ENCODE measurements at regions not wholly inside any gene's neighbourhood (a gene's known extent, or its start where the extent isn't known, plus 50 kb on each side); places are given as distances from the start of the nearest gene placed in this dataset.

- no peak for TF ChIP-seq CTCF (IDR thresholded peaks at IDR 0.05)
- Histone ChIP-seq H3K4me3 (no peak overlapping the region), H3K9me3 (peaks cover 0 to 17% (median 0%) of the 10 kb centered on the region in 11 donors), H3K36me3 (no peaks in the 10 kb centered on the region), H3K27me3 (peaks cover 0 to 3% (median 0%) of the 10 kb centered on the region in 7 donors), H3K27ac (no peak overlapping the region), H3K4me1 (no peaks in the 10 kb centered on the region)
- 96 to 97% methylated on average over 2 of the region's 2 CpGs for WGBS, 2 donors
- intact Hi-C loops (cut with DNase I) = no loop called here
- no peak for ATAC-seq
- no peak for DNase-seq
Measured at GRCh38 chr12:13313886-13314285, 117.4 kb downstream of the EMP1 start.

- intact Hi-C loops (cut with DNase I) = loop anchor here in 1 of 10 donors (1.0 kb wide), 1 partner anchor 28 kb away; no protein-coding TSS in a partner anchor
- peaks cover 0 to 3% (median 0%) of the 10 kb centered on the region in 7 donors for H3K27me3 ChIP-seq
- peaks cover 0 to 5% (median 0%) of the 10 kb centered on the region in 11 donors for H3K9me3 ChIP-seq
- H3K36me3 ChIP-seq = no peaks in the 10 kb centered on the region
- no peak overlapping the region for H3K4me3 ChIP-seq
- H3K4me1 ChIP-seq = no peaks in the 10 kb centered on the region
- H3K27ac ChIP-seq = no peak overlapping the region
- 51 to 53% methylated on average over 4 of the region's 4 CpGs for WGBS, 2 donors
- no peak for ATAC-seq
- no peak for TF ChIP-seq CTCF (IDR thresholded peaks at IDR 0.05)
- DNase-seq = no peak
Measured at GRCh38 chr12:13311551-13311950, 115.0 kb downstream of the EMP1 start.

- no peak for DNase-seq
- no peaks in the 10 kb centered on the region for H3K9me3 ChIP-seq
- H3K27ac ChIP-seq = no peak overlapping the region
- no peaks in the 10 kb centered on the region for H3K36me3 ChIP-seq
- peak in 1 of 8 donors; percentile 28 for ATAC-seq
- no peak overlapping the region for H3K4me3 ChIP-seq
- WGBS, 2 donors = 51 to 64% methylated on average over 4 of the region's 4 CpGs
- intact Hi-C loops (cut with DNase I) = no loop called here
- no peak for TF ChIP-seq CTCF (IDR thresholded peaks at IDR 0.05)
- H3K27me3 ChIP-seq = peaks cover 0 to 12% (median 0%) of the 10 kb centered on the region in 7 donors
- H3K4me1 ChIP-seq = no peaks in the 10 kb centered on the region
Measured at GRCh38 chr12:13307143-13307816, 110.8 kb downstream of the EMP1 start.

GRCh38 chr12:13304924-13305323 is 108.4 kb downstream of the EMP1 start:
- 52 to 73% methylated on average over 2 of the region's 2 CpGs for WGBS, 2 donors
- ATAC-seq (no peak), DNase-seq (no peak)
- TF ChIP-seq CTCF (IDR thresholded peaks at IDR 0.05) = no peak
- Histone ChIP-seq H3K27me3 (peaks cover 0 to 12% (median 0%) of the 10 kb centered on the region in 7 donors), H3K9me3 (peaks cover 0 to 4% (median 0%) of the 10 kb centered on the region in 11 donors), H3K4me3 (no peak overlapping the region), H3K27ac (no peak overlapping the region), H3K36me3 (no peaks in the 10 kb centered on the region), H3K4me1 (no peaks in the 10 kb centered on the region)
- intact Hi-C loops (cut with DNase I) = no loop called here
